WTC11 (cell line): ENCODE measurements at regions not wholly inside any gene's neighbourhood (a gene's known extent, or its start where the extent isn't known, plus 50 kb on each side); places are given as distances from the start of the nearest gene placed in this dataset.

ENCODE experiments used
- CTCF ChIP-seq: fragments of 200-600 bp; IDR thresholded peaks from 2 replicates; pipeline ENCODE4 v1.8.0; 2022; ENCODE audit warnings: antibody characterized with exemption
- FOXK1 ChIP-seq: sonication (generic); formaldehyde crosslinking; IDR thresholded peaks from 2 replicates; pipeline ENCODE4 v1.8.0; 2022; ENCODE audit warnings: mild to moderate bottlenecking, moderate library complexity, missing genetic modification reagents
- GABPB1 ChIP-seq: sonication (generic); formaldehyde crosslinking; IDR thresholded peaks from 2 replicates; pipeline ENCODE4 v1.8.1; 2023; ENCODE audit warnings: mild to moderate bottlenecking, missing genetic modification reagents
- GRHL2 ChIP-seq: fragments of 250-450 bp; sonication (Bioruptor Pico); IDR thresholded peaks from 2 replicates; pipeline ENCODE4 v1.8.0; 2022; ENCODE audit warnings: mild to moderate bottlenecking, moderate library complexity; ENCODE audit not compliant: insufficient replicate concordance, severe bottlenecking
- HMGA2 ChIP-seq: fragments of 250-450 bp; sonication (Bioruptor Pico); IDR thresholded peaks from 2 replicates; pipeline ENCODE4 v1.4.0; 2021; ENCODE audit warnings: mild to moderate bottlenecking, moderate library complexity
- ZNF121 ChIP-seq: sonication (generic); formaldehyde crosslinking; IDR thresholded peaks from 2 replicates; pipeline ENCODE4 v1.8.0; 2023; ENCODE audit warnings: missing genetic modification reagents
- ZNF263 ChIP-seq: sonication (generic); formaldehyde crosslinking; IDR thresholded peaks from 2 replicates; pipeline ENCODE4 v1.8.1; 2022; ENCODE audit warnings: low read depth, mild to moderate bottlenecking, moderate library complexity, missing genetic modification reagents
- TF ChIP-seq, protein P1 (sequence below): sonication (generic); formaldehyde crosslinking; IDR thresholded peaks from 2 replicates; pipeline ENCODE4 v1.8.0; 2022; ENCODE audit warnings: mild to moderate bottlenecking, missing genetic modification reagents

- TF ChIP-seq, protein P1, sequence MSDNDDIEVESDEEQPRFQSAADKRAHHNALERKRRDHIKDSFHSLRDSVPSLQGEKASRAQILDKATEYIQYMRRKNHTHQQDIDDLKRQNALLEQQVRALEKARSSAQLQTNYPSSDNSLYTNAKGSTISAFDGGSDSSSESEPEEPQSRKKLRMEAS (CRISPR knock-in tag), result no peak
- TF ChIP-seq ZNF263 (CRISPR knock-in tag) (no peak), ZNF121 (CRISPR knock-in tag) (no peak), CTCF (no peak), GRHL2 (CRISPR knock-in tag) (no peak), FOXK1 (CRISPR knock-in tag) (no peak), GABPB1 (CRISPR knock-in tag) (no peak), HMGA2 (CRISPR knock-in tag) (no peak)
Observed at GRCh38 chr2:763766-764525, 86.7 kb upstream of the TMEM18 start.
